Adrenal gland (tissue), 5 donors: ENCODE measurements at regions not wholly inside any gene's neighbourhood (a gene's known extent, or its start where the extent isn't known, plus 50 kb on each side); places are given as distances from the start of the nearest gene placed in this dataset.

Source experiments
- POLR2A ChIP-seq, 2 donors: fragments of 450-650 bp; IDR thresholded peaks; one replicate each; pipeline ENCODE4 v1.6.1; 2017; ENCODE audit warnings: antibody characterized with exemption in 2 of 2, mild to moderate bottlenecking in 2 of 2, moderate library complexity in 1 of 2
- TF ChIP-seq, protein P1 (sequence below), 6 experiments: fragments of 450-650 bp in 4 of 6; fragments of 200-600 bp in 2 of 6; sonication (generic) in 1 of 6; IDR thresholded peaks; 1 replicate in 5 of 6; 2 replicates in 1 of 6; pipeline versions ENCODE4 v1.5.1 to v1.8.0; 2016 to 2021; ENCODE audit warnings: antibody characterized with exemption in 6 of 6, mild to moderate bottlenecking in 2 of 6, moderate library complexity in 1 of 6
- donor health status: DM: no; HTN: no; CAD: no.

- TF ChIP-seq, protein P1, sequence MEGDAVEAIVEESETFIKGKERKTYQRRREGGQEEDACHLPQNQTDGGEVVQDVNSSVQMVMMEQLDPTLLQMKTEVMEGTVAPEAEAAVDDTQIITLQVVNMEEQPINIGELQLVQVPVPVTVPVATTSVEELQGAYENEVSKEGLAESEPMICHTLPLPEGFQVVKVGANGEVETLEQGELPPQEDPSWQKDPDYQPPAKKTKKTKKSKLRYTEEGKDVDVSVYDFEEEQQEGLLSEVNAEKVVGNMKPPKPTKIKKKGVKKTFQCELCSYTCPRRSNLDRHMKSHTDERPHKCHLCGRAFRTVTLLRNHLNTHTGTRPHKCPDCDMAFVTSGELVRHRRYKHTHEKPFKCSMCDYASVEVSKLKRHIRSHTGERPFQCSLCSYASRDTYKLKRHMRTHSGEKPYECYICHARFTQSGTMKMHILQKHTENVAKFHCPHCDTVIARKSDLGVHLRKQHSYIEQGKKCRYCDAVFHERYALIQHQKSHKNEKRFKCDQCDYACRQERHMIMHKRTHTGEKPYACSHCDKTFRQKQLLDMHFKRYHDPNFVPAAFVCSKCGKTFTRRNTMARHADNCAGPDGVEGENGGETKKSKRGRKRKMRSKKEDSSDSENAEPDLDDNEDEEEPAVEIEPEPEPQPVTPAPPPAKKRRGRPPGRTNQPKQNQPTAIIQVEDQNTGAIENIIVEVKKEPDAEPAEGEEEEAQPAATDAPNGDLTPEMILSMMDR (IDR thresholded peaks at IDR 0.05), result no peak
- TF ChIP-seq POLR2A (IDR thresholded peaks at IDR 0.05), result no peak
Observed at GRCh38 chr16:76768948-76769347, 422.0 kb upstream of the MON1B start.
